Astrocyte of the cerebellum (primary cell): ENCODE measurements at regions not wholly inside any gene's neighbourhood (a gene's known extent, or its start where the extent isn't known, plus 50 kb on each side); places are given as distances from the start of the nearest gene placed in this dataset.
"Not testable (repeated sequence)": the region's sequence is repeated elsewhere in the genome, so short reads cannot be mapped to it uniquely, and the experiment has no call there.

Experiments used
- DNase-seq: peaks from one replicate; pipeline ENCODE4 v3.0.0-alpha.2; 2011; ENCODE audit warnings: low read depth
- H3K4me3 ChIP-seq: 2 replicates; pipeline ENCODE4 v1.5.1; 2011; ENCODE audit warnings: mild to moderate bottlenecking, low read depth, low read length, moderate library complexity
- in situ Hi-C: cut with HindIII; loops from 2 replicates; pipeline ENCODE4 v1.10.0; 2017; ENCODE audit warnings: low sequenced_read_pairs
- TF ChIP-seq, protein P1 (sequence below): IDR thresholded peaks from 2 replicates; pipeline ENCODE4 v1.5.1; 2012; ENCODE audit warnings: low read length, low read depth, moderate library complexity, mild to moderate bottlenecking; ENCODE audit errors: missing control alignments

DNA sequence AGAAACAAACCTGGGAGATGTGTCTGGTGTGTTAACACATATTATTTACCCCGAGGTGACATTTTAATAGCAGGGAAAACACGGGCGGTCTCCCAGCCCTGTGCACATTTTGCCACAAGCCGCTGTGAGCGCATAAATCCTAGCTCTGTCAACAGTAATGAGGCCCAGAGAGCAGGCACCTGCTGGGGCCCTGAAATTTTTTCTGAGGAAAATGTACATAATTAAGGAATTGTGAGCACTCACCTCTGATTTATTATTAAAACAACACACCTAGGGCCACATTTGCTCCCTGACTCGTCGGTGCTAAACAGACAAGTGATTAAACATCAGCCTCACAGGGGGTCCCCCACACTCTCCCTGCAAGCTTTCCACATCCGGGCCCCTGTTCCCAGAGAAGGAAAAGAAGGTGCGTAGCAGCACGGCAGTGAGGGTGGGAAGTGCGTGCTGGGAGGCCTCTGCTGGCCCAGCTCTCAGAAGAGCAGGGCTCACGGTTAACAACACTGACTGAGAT is 616.3 kb downstream of the UQCRFS1 start:
- TF ChIP-seq, protein P1, sequence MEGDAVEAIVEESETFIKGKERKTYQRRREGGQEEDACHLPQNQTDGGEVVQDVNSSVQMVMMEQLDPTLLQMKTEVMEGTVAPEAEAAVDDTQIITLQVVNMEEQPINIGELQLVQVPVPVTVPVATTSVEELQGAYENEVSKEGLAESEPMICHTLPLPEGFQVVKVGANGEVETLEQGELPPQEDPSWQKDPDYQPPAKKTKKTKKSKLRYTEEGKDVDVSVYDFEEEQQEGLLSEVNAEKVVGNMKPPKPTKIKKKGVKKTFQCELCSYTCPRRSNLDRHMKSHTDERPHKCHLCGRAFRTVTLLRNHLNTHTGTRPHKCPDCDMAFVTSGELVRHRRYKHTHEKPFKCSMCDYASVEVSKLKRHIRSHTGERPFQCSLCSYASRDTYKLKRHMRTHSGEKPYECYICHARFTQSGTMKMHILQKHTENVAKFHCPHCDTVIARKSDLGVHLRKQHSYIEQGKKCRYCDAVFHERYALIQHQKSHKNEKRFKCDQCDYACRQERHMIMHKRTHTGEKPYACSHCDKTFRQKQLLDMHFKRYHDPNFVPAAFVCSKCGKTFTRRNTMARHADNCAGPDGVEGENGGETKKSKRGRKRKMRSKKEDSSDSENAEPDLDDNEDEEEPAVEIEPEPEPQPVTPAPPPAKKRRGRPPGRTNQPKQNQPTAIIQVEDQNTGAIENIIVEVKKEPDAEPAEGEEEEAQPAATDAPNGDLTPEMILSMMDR: no peak
- in situ Hi-C loops: no loop called here
- no peak overlapping the region for H3K4me3 ChIP-seq
- no peak for DNase-seq

DNA sequence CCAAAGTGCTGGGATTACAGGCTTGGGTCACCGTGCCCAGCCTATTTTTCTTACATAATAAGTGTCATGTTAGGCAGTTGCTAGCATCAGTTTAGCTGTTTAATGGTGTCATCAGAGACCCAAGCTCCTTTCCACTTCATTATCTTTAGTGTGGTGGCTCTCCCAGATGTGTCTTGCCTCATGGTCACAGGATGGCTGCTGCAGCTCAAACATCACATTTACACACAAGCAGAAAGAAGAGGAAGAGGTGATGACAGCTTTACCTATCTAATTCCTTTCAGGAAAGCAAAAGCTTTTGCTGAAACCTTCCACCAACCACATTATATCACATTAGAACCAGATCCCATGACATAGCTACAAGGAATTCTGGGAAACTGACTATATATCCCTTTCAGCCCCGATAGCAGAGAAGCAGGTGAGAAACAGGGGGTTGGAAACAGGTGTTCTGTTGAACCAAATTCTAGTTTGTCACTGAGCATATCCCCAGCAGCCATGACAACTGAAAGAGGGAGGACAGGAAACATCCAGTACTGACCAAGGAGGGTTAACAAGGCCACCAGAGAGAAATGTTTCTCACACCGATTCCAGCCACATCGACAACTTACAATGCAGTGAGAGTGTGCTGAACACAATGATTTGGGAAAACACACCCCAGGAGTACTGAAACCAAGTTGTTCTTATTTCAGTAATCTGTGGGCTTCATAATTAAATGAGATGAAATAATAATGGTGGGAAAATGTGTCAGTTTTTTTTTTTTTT is 617.0 kb downstream of the UQCRFS1 start:
- in situ Hi-C loops: no loop called here
- TF ChIP-seq, protein P1: no peak
- H3K4me3 ChIP-seq: no peak overlapping the region
- DNase-seq: no peak

DNA sequence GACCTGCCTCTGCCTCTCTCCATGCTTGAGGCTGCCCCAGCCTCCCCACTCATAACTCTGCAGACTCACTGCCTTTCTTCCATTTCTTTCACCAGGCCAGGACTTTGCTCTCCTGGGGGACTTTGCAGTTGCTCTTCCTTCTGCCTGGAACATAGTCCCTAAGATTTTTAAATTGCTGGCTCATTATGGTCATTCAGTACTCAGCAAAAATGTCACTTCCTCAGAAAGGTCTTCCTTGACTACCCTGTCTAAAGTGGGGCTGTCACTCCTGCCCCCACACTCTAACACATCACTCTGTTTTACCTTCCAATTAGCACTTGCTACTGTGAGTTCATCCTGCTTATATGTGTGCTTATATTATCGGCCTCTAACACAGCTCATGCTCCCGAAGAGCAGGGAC is 618.2 kb downstream of the UQCRFS1 start:
- no peak overlapping the region for H3K4me3 ChIP-seq
- TF ChIP-seq, protein P1: no peak
- DNase-seq: no peak
- in situ Hi-C loops: no loop called here

DNA sequence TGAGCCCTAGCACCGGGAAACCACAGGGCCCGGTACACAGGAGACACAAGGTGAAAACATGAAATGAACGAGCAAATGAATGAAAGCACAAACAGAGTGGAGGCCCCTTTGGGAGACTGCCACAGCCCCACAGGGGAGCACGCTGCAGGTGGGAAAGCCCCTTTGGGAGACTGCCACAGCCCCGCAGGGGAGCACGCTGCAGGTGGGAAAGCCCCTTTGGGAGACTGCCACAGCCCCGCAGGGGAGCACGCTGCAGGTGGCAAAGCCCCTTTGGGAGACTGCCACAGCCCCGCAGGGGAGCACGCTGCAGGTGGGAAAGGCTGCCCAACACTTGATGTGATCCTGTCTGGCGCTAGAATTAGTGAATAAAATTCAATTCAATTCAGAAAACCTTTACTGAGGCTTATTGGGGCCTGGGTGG is 623.0 kb downstream of the UQCRFS1 start:
- in situ Hi-C loops, H3K4me3 ChIP-seq, DNase-seq: not testable (repeated sequence)

DNA sequence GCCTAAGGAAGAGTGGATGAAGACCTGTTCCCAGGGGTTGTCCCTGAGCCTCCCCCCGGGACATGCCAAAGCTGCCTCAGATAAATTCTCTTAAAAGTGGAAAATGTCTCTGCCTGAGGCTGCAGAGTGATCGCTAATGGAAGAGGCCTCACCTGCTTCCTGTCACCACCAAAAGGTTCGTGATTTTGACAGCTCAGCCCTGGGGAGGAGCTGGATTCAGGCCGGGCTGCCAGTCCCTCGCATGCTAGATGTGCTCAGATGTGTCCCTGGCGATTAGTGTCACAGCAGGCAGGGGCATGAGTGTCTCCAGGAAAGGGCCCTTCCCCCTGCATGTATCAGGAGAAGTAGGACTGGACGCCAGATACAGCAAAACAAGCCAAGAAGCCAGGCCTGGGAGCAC is 626.5 kb downstream of the UQCRFS1 start:
- no peak for DNase-seq
- TF ChIP-seq, protein P1: no peak
- H3K4me3 ChIP-seq: no peak overlapping the region
- in situ Hi-C loops: no loop called here

DNA sequence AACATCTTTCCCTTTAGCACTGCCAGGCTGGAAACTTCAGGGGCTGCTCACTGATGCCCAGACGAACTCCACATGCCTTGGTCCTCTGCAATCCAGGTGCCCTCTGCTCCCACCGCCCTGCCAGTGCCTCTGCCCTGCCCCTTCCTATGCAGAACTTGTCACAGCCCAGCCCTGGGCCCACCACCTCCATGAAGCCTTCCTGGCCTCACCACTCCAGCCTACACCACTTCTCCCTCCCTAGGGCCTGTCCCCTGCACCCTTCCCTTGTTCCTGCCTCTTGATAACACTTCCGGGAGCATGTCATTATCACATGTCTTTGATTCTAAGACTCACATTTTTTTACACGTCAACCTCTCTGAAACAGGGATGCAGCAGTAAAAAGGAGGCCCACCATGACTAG is 627.2 kb downstream of the UQCRFS1 start:
- DNase-seq: no peak
- TF ChIP-seq, protein P1: no peak

DNA sequence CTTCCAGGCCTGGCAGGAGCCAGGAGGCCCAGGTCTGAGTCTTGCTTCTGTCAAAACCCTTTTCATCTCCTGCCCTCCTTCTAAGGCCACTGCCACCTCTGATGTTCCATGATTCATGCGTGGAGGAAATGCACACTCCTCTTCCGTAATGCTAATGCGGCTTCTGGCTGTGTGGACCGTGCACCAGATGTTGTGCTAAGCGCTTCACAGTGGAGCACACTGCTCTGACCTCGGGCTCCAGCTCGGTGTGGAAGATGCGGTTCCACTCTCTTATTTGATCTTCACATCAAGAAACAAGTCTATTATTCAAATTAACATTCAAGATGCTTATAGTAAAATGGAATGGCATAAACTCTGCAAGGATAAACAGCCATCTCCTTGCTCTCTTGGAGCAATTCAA is 629.2 kb downstream of the UQCRFS1 start:
- in situ Hi-C loops: no loop called here
- no peak for DNase-seq
- TF ChIP-seq, protein P1: no peak
- no peak overlapping the region for H3K4me3 ChIP-seq

More for the DNA sequence above, 627.2 kb downstream of the UQCRFS1 start:
- in situ Hi-C loops: no loop called here
- H3K4me3 ChIP-seq: no peak overlapping the region
